ENCODE measurements at regions not wholly inside any gene's neighbourhood (a gene's known extent, or its start where the extent isn't known, plus 50 kb on each side); places are given as distances from the start of the nearest gene placed in this dataset.

DNA sequence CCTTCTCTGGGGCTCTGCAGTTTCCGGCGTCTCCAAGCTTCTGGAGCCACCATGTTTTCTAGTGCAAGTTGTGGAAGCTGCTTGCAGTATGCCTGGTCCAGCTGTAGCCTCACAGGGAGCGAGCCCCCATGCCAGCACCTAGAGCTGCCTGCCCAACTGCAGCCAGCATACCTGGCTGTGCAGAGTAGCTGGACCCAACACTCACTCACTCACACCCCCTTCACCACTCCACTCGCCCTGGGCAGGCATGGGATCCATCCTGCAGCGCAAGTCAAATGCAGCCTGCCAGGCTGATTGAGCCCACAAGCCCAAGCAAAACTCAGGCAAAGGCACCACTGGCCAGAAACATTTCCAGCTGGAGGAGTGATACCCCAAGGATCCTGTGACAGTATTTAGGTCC, 797.3 kb downstream of the SLC16A7 start:
- Histone ChIP-seq H3K4me3 (replicated peaks in 1 of 2; ENCODE audit: low read depth in 1 of 2, low read length in 2 of 2) (no peak overlapping the region), H4K20me1 (ENCODE audit: insufficient read depth) (no peaks in the 10 kb centered on the region), H3K9me2 (ENCODE audit: insufficient read depth) (no peaks in the 10 kb centered on the region), H3K27me3 (ENCODE audit: insufficient read depth, low read length) (no peaks in the 10 kb centered on the region), H3K9ac (ENCODE audit: low read length) (no peak overlapping the region), H3K79me2 (ENCODE audit: insufficient read depth, low read length) (no peaks in the 10 kb centered on the region), H3K4me2 (ENCODE audit: low read length) (no peak overlapping the region), H3K36me3 (ENCODE audit: control insufficient read depth in 1 of 2, insufficient read depth in 2 of 2, low read length in 2 of 2) (no peaks in the 10 kb centered on the region), H3K4me1 (ENCODE audit: control insufficient read depth in 1 of 2, insufficient read depth in 2 of 2, low read length in 2 of 2) (peaks cover 0 to 10% of the 10 kb centered on the region in 2 experiments; a peak in 2 of 4 replicates), H3K27ac (ENCODE audit: low read depth, low read length) (no peak overlapping the region), H2AFZ (ENCODE audit: low read depth, low read length, poor library complexity, severe bottlenecking) (no peak overlapping the region), H3K9me3 (ENCODE audit: control insufficient read depth in 1 of 2, insufficient read depth in 1 of 2, low read depth in 1 of 2, low read length in 2 of 2) (no peaks in the 10 kb centered on the region)
- BruUV-seq (replicated peaks), result no TSS peak
- ChIA-PET CTCF (no interaction called here), POLR2A (no interaction called here), RAD21 (ENCODE audit: low non-redundant PET in 1 of 2, low total read pairs in 2 of 2, uncharacterized antibody in 2 of 2, unreplicated experiment in 2 of 2) (no interaction called here)
- TF ChIP-seq CBX3 (IDR thresholded peaks at IDR 0.05; ENCODE audit: low read depth) (no peak), CTCF (IDR thresholded peaks at IDR 0.05 in 2 of 3, conservative IDR thresholded peaks at IDR 0.05 in 1 of 3; ENCODE audit: borderline replicate concordance in 1 of 3, insufficient read depth in 1 of 3, low read depth in 2 of 3, low read length in 2 of 3) (no peak), YY1 (IDR thresholded peaks at IDR 0.05; ENCODE audit: extremely low read depth, insufficient replicate concordance, low read depth, low read length) (no peak), POLR2A (IDR thresholded peaks at IDR 0.05; ENCODE audit: borderline replicate concordance, extremely low read depth, insufficient read depth, insufficient read length) (no peak), ZNF274 (IDR thresholded peaks at IDR 0.05; ENCODE audit: low read depth, low read length) (no peak), ELF1 (IDR thresholded peaks at IDR 0.05; ENCODE audit: borderline replicate concordance, low read depth) (no peak), EZH2 (IDR thresholded peaks at IDR 0.05) (no peak), SRF (IDR thresholded peaks at IDR 0.05; ENCODE audit: low read depth) (no peak), MAX (IDR thresholded peaks at IDR 0.05) (no peak), CEBPB (IDR thresholded peaks at IDR 0.05; ENCODE audit: low read depth) (no peak), RAD21 (IDR thresholded peaks at IDR 0.05; ENCODE audit: low read depth) (no peak), TCF7L2 (IDR thresholded peaks at IDR 0.05; ENCODE audit: borderline replicate concordance, extremely low read depth, insufficient read depth, insufficient read length) (no peak), EGR1 (IDR thresholded peaks at IDR 0.05; ENCODE audit: low read depth) (no peak), EZH2phosphoT487 (IDR thresholded peaks at IDR 0.05; ENCODE audit: borderline replicate concordance) (no peak), SP1 (IDR thresholded peaks at IDR 0.05; ENCODE audit: low read depth) (no peak)
- TF ChIP-seq, protein P1, sequence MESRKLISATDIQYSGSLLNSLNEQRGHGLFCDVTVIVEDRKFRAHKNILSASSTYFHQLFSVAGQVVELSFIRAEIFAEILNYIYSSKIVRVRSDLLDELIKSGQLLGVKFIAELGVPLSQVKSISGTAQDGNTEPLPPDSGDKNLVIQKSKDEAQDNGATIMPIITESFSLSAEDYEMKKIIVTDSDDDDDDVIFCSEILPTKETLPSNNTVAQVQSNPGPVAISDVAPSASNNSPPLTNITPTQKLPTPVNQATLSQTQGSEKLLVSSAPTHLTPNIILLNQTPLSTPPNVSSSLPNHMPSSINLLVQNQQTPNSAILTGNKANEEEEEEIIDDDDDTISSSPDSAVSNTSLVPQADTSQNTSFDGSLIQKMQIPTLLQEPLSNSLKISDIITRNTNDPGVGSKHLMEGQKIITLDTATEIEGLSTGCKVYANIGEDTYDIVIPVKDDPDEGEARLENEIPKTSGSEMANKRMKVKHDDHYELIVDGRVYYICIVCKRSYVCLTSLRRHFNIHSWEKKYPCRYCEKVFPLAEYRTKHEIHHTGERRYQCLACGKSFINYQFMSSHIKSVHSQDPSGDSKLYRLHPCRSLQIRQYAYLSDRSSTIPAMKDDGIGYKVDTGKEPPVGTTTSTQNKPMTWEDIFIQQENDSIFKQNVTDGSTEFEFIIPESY (IDR thresholded peaks at IDR 0.05; ENCODE audit: extremely low read depth, insufficient replicate concordance, low read length), result no peak
- TF ChIP-seq, protein P2, sequence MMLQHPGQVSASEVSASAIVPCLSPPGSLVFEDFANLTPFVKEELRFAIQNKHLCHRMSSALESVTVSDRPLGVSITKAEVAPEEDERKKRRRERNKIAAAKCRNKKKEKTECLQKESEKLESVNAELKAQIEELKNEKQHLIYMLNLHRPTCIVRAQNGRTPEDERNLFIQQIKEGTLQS (IDR thresholded peaks at IDR 0.05), result no peak
- TF ChIP-seq, protein P3, sequence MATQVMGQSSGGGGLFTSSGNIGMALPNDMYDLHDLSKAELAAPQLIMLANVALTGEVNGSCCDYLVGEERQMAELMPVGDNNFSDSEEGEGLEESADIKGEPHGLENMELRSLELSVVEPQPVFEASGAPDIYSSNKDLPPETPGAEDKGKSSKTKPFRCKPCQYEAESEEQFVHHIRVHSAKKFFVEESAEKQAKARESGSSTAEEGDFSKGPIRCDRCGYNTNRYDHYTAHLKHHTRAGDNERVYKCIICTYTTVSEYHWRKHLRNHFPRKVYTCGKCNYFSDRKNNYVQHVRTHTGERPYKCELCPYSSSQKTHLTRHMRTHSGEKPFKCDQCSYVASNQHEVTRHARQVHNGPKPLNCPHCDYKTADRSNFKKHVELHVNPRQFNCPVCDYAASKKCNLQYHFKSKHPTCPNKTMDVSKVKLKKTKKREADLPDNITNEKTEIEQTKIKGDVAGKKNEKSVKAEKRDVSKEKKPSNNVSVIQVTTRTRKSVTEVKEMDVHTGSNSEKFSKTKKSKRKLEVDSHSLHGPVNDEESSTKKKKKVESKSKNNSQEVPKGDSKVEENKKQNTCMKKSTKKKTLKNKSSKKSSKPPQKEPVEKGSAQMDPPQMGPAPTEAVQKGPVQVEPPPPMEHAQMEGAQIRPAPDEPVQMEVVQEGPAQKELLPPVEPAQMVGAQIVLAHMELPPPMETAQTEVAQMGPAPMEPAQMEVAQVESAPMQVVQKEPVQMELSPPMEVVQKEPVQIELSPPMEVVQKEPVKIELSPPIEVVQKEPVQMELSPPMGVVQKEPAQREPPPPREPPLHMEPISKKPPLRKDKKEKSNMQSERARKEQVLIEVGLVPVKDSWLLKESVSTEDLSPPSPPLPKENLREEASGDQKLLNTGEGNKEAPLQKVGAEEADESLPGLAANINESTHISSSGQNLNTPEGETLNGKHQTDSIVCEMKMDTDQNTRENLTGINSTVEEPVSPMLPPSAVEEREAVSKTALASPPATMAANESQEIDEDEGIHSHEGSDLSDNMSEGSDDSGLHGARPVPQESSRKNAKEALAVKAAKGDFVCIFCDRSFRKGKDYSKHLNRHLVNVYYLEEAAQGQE (IDR thresholded peaks at IDR 0.05; ENCODE audit: low read depth), result no peak
- DNase-seq (ENCODE audit: low read depth, low spot score) (no peak), ATAC-seq (no peak)
- intact Hi-C loops (cut with micrococcal nuclease), result no loop called here
